GM18520 (cell line): ENCODE measurements at regions not wholly inside any gene's neighbourhood (a gene's known extent, or its start where the extent isn't known, plus 50 kb on each side); places are given as distances from the start of the nearest gene placed in this dataset.

Source experiments
- ATAC-seq: cut with Tn5 transposase; IDR thresholded peaks from one replicate; pipeline ENCODE4 v1.9.1; 2021; ENCODE audit not compliant: unreplicated experiment

- ATAC-seq = no peak
These were observed 74.0 kb upstream of the GALNT2 start for GRCh38 chr1:229993060-229993459.

DNA sequence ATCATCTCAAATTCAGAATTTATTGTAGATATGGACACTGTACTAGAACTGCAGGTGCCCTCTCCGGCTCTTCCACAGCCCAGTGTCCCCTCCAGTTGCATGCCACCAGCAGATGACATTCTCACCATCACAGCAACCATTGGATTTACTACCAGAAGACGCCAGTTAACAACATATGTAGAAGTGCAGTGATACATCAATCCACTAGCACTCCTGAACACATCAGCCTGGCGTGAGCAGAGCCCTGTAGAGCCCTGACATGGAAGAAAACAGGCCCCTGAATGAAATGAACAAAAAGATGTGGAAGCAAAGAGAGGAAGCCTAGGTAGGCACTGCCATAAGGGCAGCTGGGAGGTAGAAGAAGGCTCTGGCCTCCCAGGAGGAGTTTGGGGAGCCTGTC, 73.1 kb upstream of the GALNT2 start:
- ATAC-seq = no peak

DNA sequence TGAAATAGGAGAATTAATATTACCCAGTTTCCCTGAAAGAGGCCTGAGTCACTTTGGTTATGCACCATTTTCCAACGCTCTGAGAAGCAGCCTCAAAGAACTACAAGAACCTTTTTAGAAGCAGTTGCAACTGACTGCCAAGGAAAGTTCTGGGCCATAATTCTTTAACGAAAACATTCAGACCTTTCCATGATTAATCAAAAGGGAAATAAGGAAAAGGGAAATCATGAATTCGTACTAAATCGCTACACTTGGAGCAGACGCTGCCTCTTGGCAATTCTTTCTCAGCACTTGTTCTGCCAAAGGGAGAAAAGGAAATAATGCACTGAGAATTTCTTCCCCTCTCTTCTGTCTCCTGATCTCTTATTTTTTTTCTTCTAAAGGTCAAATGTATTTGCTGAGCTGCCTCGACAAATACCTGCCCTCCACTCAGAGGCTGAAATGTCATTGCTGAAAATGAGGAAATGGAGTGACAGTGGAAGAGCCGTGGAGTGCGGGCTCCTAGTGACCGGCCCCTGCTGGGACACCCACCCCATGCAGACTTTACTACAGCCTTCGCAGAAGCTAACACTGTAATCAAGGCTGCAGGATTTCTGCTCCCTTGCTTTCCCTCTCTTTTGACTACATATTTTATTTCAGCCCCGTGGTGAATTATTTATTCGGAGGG, 67.9 kb upstream of the GALNT2 start:
- ATAC-seq = no peak

DNA sequence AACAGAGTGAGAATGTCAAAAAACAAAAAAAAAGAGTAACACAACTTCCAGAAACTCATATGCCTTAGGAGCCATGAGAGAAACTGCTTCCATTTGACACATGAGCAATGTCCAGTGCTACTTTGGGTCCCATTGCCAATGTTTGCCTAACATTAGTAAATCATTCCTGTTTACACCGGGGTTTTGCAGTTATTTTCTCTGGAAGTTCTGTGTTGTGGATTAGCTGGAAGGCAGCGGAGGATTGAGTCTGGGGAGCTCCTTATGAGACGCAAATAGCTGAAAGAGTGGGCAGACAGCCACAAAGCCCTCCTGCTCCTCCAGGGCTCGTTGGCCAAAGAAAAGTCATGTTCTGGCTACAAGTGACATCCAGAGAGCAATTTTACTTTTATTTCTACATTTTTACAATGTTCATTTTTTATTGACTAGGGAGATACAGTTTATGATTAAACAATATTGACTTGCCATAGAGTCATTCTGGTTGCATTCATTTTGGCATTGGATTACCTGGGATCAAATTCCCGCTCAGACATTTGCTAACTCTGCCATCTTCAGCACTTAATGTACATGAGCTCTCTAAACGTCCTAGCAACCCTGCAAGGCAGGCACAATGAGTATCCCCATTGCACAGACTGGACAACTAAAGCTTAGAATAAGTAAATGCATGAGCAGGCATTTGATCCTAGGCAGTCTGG, 66.4 kb upstream of the GALNT2 start:
- no peak for ATAC-seq

GRCh38 chr1:230002164-230002803, 64.8 kb upstream of the GALNT2 start:
- ATAC-seq = no peak

GRCh38 chr1:230003409-230003808, 63.6 kb upstream of the GALNT2 start:
- no peak for ATAC-seq

- no peak for ATAC-seq
These were observed 62.0 kb upstream of the GALNT2 start for GRCh38 chr1:230005040-230005439.

- no peak for ATAC-seq
These were observed 58.3 kb upstream of the GALNT2 start for GRCh38 chr1:230008721-230009120.

- ATAC-seq = no peak
These were observed 57.3 kb upstream of the GALNT2 start for GRCh38 chr1:230009611-230010313.

GRCh38 chr1:230010603-230011332, 56.3 kb upstream of the GALNT2 start:
- no peak for ATAC-seq

DNA sequence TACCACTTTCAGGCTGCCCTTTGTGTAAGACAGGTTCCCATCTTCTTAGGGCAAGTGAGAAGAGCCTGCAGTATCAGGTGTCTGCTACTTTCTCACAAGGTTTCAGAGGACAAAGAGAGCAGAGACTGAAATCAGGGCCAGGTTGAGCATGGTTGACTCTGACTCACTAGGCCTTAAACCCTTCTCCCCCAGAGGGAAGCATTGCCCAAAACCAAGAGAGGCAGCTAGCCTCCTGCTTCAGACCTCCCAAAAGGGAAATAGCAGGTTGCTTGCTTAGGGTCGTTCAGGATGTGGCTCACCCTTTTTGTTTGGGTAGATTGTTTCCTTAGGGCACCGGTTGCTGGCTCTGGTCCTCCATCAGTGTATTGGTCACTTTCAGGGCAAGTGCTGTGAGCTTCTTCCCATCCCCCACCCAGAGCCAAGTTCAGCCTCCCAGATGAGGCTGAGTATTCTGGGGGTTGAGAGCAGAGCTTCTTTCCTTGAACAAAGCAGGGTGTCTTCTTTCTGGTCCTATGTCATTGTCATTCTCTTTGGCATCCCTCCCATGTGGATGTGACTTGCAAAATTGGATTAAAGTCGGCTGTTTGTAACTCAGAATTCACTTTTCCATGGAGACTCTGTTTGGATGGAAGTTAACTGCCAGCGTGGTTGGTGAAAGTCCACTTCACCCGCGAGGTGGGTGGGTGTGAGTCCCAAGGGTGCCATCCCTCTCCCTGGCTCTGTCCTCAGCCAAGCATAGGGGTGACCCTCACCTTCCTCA, 55.5 kb upstream of the GALNT2 start:
- ATAC-seq = no peak

GRCh38 chr1:230012093-230012393, 55.0 kb upstream of the GALNT2 start:
- ATAC-seq = no peak

DNA sequence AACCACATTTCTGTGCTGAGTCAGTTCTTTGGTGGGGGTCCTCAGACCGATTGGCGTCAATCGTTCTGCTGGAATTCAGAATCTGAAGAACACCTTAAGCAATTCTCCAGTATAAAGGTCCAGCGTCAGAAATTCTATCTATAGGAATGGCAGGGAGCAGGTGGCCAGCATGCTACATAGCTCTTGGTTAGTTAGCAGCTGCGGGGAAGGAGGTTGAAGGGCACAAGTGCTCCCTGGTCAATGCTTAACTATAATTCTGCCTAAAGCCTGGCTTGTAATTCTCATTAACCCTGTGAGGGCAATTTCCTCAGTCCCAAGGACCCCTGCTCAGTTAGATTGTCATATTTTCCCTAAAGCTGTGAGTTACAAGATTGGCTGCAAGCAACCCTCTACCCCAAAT, 54.3 kb upstream of the GALNT2 start:
- ATAC-seq = no peak

- no peak for ATAC-seq
These were observed 50.9 kb upstream of the GALNT2 start for GRCh38 chr1:230016159-230016558.
